RWPE2 (cell line): ENCODE measurements at regions not wholly inside any gene's neighbourhood (a gene's known extent, or its start where the extent isn't known, plus 50 kb on each side); places are given as distances from the start of the nearest gene placed in this dataset.

Source experiments
- ATAC-seq: fragments of 200-7000 bp; cut with Tn5 transposase; 3 replicates; pipeline ENCODE4 v1.9.1; 2021; ENCODE audit warnings: low read depth
- DNase-seq: peaks from one replicate; pipeline ENCODE4 v3.0.0-alpha.2; 2020; ENCODE audit warnings: low spot score
- H3K27ac ChIP-seq: fragments of 450-650 bp; 2 replicates; pipeline ENCODE4 v1.5.1; 2017; ENCODE audit warnings: mild to moderate bottlenecking; ENCODE audit not compliant: poor library complexity, severe bottlenecking
- H3K27me3 ChIP-seq: fragments of 250-450 bp; sonication (Bioruptor Pico); 2 replicates; pipeline ENCODE4 v1.5.1; 2021; ENCODE audit warnings: mild to moderate bottlenecking, moderate library complexity; ENCODE audit not compliant: insufficient read depth, poor library complexity, severe bottlenecking
- H3K36me3 ChIP-seq: fragments of 250-450 bp; sonication (Bioruptor Pico); 2 replicates; pipeline ENCODE4 v1.5.1; 2020; ENCODE audit warnings: low read depth, mild to moderate bottlenecking, moderate library complexity
- H3K4me1 ChIP-seq: fragments of 250-450 bp; sonication (Bioruptor Pico); 2 replicates; pipeline ENCODE4 v1.5.1; 2021; ENCODE audit warnings: mild to moderate bottlenecking, moderate library complexity; ENCODE audit not compliant: insufficient read depth, poor library complexity, severe bottlenecking
- H3K4me3 ChIP-seq: fragments of 250-450 bp; sonication (Bioruptor Pico); 2 replicates; pipeline ENCODE4 v1.5.1; 2021; ENCODE audit warnings: mild to moderate bottlenecking, moderate library complexity; ENCODE audit not compliant: severe bottlenecking
- H3K9me3 ChIP-seq: fragments of 250-450 bp; sonication (Bioruptor Pico); 2 replicates; pipeline ENCODE4 v1.5.1; 2021; ENCODE audit warnings: mild to moderate bottlenecking, moderate library complexity; ENCODE audit not compliant: severe bottlenecking
- CTCF ChIP-seq: fragments of 450-650 bp; IDR thresholded peaks from one replicate; pipeline ENCODE4 v1.5.1; 2017; ENCODE audit warnings: mild to moderate bottlenecking, moderate library complexity; ENCODE audit not compliant: poor library complexity, severe bottlenecking

GRCh38 chr2:7133521-7133920 is 216.3 kb downstream of the RNF144A start:
- no peaks in the 10 kb centered on the region for H3K4me1 ChIP-seq
- DNase-seq (no peak), ATAC-seq (no peak)
- no peak for TF ChIP-seq CTCF
- H3K27ac ChIP-seq: no peak overlapping the region
- H3K4me3 ChIP-seq: no peak overlapping the region
- H3K36me3 ChIP-seq: no peaks in the 10 kb centered on the region
- no peaks in the 10 kb centered on the region for H3K27me3 ChIP-seq
- H3K9me3 ChIP-seq: no peaks in the 10 kb centered on the region

GRCh38 chr2:7140306-7140705 is 223.1 kb downstream of the RNF144A start:
- no peaks in the 10 kb centered on the region for H3K36me3 ChIP-seq
- no peak for ATAC-seq
- H3K4me1 ChIP-seq: no peaks in the 10 kb centered on the region
- no peaks in the 10 kb centered on the region for H3K9me3 ChIP-seq
- H3K27ac ChIP-seq: no peak overlapping the region
- no peak for TF ChIP-seq CTCF
- no peaks in the 10 kb centered on the region for H3K27me3 ChIP-seq
- no peak overlapping the region for H3K4me3 ChIP-seq
- DNase-seq: no peak

- no peak overlapping the region for H3K27ac ChIP-seq
- H3K36me3 ChIP-seq: no peaks in the 10 kb centered on the region
- H3K4me3 ChIP-seq: no peak overlapping the region
- H3K4me1 ChIP-seq: no peaks in the 10 kb centered on the region
- TF ChIP-seq CTCF: no peak
- ATAC-seq (no peak), DNase-seq (no peak)
- H3K9me3 ChIP-seq: no peaks in the 10 kb centered on the region
- no peaks in the 10 kb centered on the region for H3K27me3 ChIP-seq
These were observed 228.5 kb downstream of the RNF144A start for GRCh38 chr2:7145707-7146106.

GRCh38 chr2:7146151-7146550 is 228.9 kb downstream of the RNF144A start:
- no peak for ATAC-seq
- H3K27ac ChIP-seq: no peak overlapping the region

GRCh38 chr2:7154656-7155055 is 237.4 kb downstream of the RNF144A start:
- Histone ChIP-seq H3K4me3 (no peak overlapping the region), H3K27me3 (no peaks in the 10 kb centered on the region), H3K4me1 (no peaks in the 10 kb centered on the region), H3K36me3 (no peaks in the 10 kb centered on the region), H3K27ac (no peak overlapping the region), H3K9me3 (no peaks in the 10 kb centered on the region)
- ATAC-seq (no peak), DNase-seq (no peak)
- no peak for TF ChIP-seq CTCF

More at GRCh38 chr2:7146151-7146550, 228.9 kb downstream of the RNF144A start:
- TF ChIP-seq CTCF: no peak
- no peak overlapping the region for H3K4me3 ChIP-seq
- H3K27me3 ChIP-seq: no peaks in the 10 kb centered on the region
- H3K36me3 ChIP-seq: no peaks in the 10 kb centered on the region
- no peaks in the 10 kb centered on the region for H3K9me3 ChIP-seq
- no peaks in the 10 kb centered on the region for H3K4me1 ChIP-seq
- DNase-seq: no peak
